Sciatic nerve (tissue), 2 donors: ENCODE measurements at regions not wholly inside any gene's neighbourhood (a gene's known extent, or its start where the extent isn't known, plus 50 kb on each side); places are given as distances from the start of the nearest gene placed in this dataset.

Experiments
- ATAC-seq: fragments of 200-7000 bp; cut with Tn5 transposase; one replicate; pipeline ENCODE4 v1.9.1; 2020; ENCODE audit warnings: mild to moderate bottlenecking, moderate library complexity
- DNase-seq: peaks from one replicate; pipeline ENCODE4 v3.0.0-alpha.2; 2020; ENCODE audit warnings: low spot score
- intact Hi-C: fragments of 100-400 bp; cut with DNase I; formaldehyde crosslinking; loops from one replicate; pipeline ENCODE4 v1.14.2; 2022
- donor health status: DM: no; HTN: no; CAD: no.
- donor health status: DM: no; HTN: no; CAD: no.

GRCh38 chr6:23454080-23454976, 671.7 kb upstream of the NRSN1 start:
- no peak for ATAC-seq
- intact Hi-C loops, result no loop called here
- DNase-seq, result no peak

- ATAC-seq (no peak), DNase-seq (no peak)
- intact Hi-C loops, result no loop called here
Observed at GRCh38 chr6:23455754-23456153, 670.3 kb upstream of the NRSN1 start.

- ATAC-seq (no peak), DNase-seq (no peak)
- intact Hi-C loops, result no loop called here
Observed at GRCh38 chr6:23456396-23456795, 669.6 kb upstream of the NRSN1 start.

GRCh38 chr6:23457321-23457720, 668.7 kb upstream of the NRSN1 start:
- ATAC-seq (no peak), DNase-seq (no peak)
- intact Hi-C loops, result no loop called here

GRCh38 chr6:23465912-23466311, 660.1 kb upstream of the NRSN1 start:
- ATAC-seq (no peak), DNase-seq (no peak)
- intact Hi-C loops, result no loop called here

- intact Hi-C loops, result no loop called here
- ATAC-seq (no peak), DNase-seq (no peak)
Observed at GRCh38 chr6:23477586-23477985, 648.4 kb upstream of the NRSN1 start.

GRCh38 chr6:23478312-23478711, 647.7 kb upstream of the NRSN1 start:
- intact Hi-C loops, result no loop called here
- no peak for ATAC-seq
- DNase-seq, result no peak

- intact Hi-C loops, result no loop called here
- ATAC-seq (no peak), DNase-seq (no peak)
Observed at GRCh38 chr6:23483896-23484295, 642.1 kb upstream of the NRSN1 start.

GRCh38 chr6:23494367-23494766, 631.6 kb upstream of the NRSN1 start:
- DNase-seq (no peak), ATAC-seq (no peak)
- intact Hi-C loops, result no loop called here

- ATAC-seq (no peak), DNase-seq (no peak)
- intact Hi-C loops, result no loop called here
Observed at GRCh38 chr6:23498013-23498412, 628.0 kb upstream of the NRSN1 start.

GRCh38 chr6:23499549-23499948, 626.5 kb upstream of the NRSN1 start:
- no peak for ATAC-seq
- intact Hi-C loops, result no loop called here
- DNase-seq, result no peak

- intact Hi-C loops, result no loop called here
- no peak for DNase-seq
- ATAC-seq, result no peak
Observed at GRCh38 chr6:23503173-23503572, 622.8 kb upstream of the NRSN1 start.

GRCh38 chr6:23505026-23505425, 621.0 kb upstream of the NRSN1 start:
- ATAC-seq (no peak), DNase-seq (no peak)
- intact Hi-C loops, result no loop called here

- intact Hi-C loops, result no loop called here
- ATAC-seq (no peak), DNase-seq (no peak)
Observed at GRCh38 chr6:23510778-23511510, 615.1 kb upstream of the NRSN1 start.

GRCh38 chr6:23511817-23512216, 614.2 kb upstream of the NRSN1 start:
- ATAC-seq, result no peak
- intact Hi-C loops, result no loop called here
- no peak for DNase-seq

GRCh38 chr6:23518294-23518693, 607.7 kb upstream of the NRSN1 start:
- ATAC-seq, result no peak
- DNase-seq, result no peak
- intact Hi-C loops, result no loop called here

- ATAC-seq (no peak), DNase-seq (no peak)
- intact Hi-C loops, result no loop called here
Observed at GRCh38 chr6:23522792-23523547, 603.0 kb upstream of the NRSN1 start.

- intact Hi-C loops, result no loop called here
- no peak for ATAC-seq
Observed at GRCh38 chr6:23523771-23524170, 602.2 kb upstream of the NRSN1 start.

GRCh38 chr6:23524548-23524947, 601.5 kb upstream of the NRSN1 start:
- intact Hi-C loops, result no loop called here
- ATAC-seq (no peak), DNase-seq (no peak)

More at GRCh38 chr6:23523771-23524170, 602.2 kb upstream of the NRSN1 start:
- DNase-seq, result no peak

GRCh38 chr6:23526526-23526925, 599.5 kb upstream of the NRSN1 start:
- no peak for DNase-seq
- intact Hi-C loops, result no loop called here
- ATAC-seq, result no peak
